IMR-90 (cell line): ENCODE measurements at regions not wholly inside any gene's neighbourhood (a gene's known extent, or its start where the extent isn't known, plus 50 kb on each side); places are given as distances from the start of the nearest gene placed in this dataset.

Source experiments
- ATAC-seq: fragments of 200-7000 bp; cut with Tn5 transposase; 2 replicates; pipeline ENCODE4 v1.9.1; 2020; ENCODE audit warnings: low read depth, mild to moderate bottlenecking, moderate library complexity
- BruUV-seq: library from RNA; stranded (reverse); fragments of 400-500 nt; replicated peaks from 2 replicates; lab custom pipeline; 2021; lab: Mats Ljungman, UMichigan
- CTCF ChIA-PET: fragments of 300-600 bp; formaldehyde crosslinking; extraction: SDS; loops from one replicate; lab custom pipeline; 2021; ENCODE audit warnings: antibody characterized with exemption; lab: Yijun Ruan, JAX
- POLR2A ChIA-PET: fragments of 300-600 bp; sonication (Branson Sonifier 250); formaldehyde crosslinking; loops from one replicate; lab custom pipeline; 2022; ENCODE audit warnings: antibody characterized with exemption; ENCODE audit not compliant: unreplicated experiment; lab: Charles Lee
- DNase-seq: peaks from one replicate; pipeline ENCODE4 v3.0.0; 2013
- H2AFZ ChIP-seq: replicated peaks from 2 replicates; pipeline ENCODE3; 2013; ENCODE audit warnings: low read length, mild to moderate bottlenecking; ENCODE audit not compliant: poor library complexity
- H2AK5ac ChIP-seq: 2 replicates; pipeline ENCODE4 v1.6.1; 2013; ENCODE audit warnings: low read depth, low read length, inconsistent platforms
- H2AK9ac ChIP-seq: replicated peaks from 2 replicates; pipeline ENCODE3; 2013; ENCODE audit warnings: mild to moderate bottlenecking, low read depth, low read length, moderate library complexity; ENCODE audit not compliant: poor library complexity
- H2BK120ac ChIP-seq: 2 replicates; pipeline ENCODE4 v1.6.1; 2013; ENCODE audit warnings: low read depth, low read length, inconsistent platforms
- H2BK15ac ChIP-seq: 3 replicates; pipeline ENCODE4 v1.6.1; 2013; ENCODE audit warnings: low read depth, low read length, inconsistent platforms
- H2BK20ac ChIP-seq: 2 replicates; pipeline ENCODE4 v1.6.1; 2013; ENCODE audit warnings: low read depth, mild to moderate bottlenecking, inconsistent platforms, low read length, moderate library complexity
- H2BK5ac ChIP-seq: 2 replicates; pipeline ENCODE4 v1.6.1; 2013; ENCODE audit warnings: mild to moderate bottlenecking, low read depth, low read length, inconsistent platforms; ENCODE audit not compliant: poor library complexity, severe bottlenecking
- H3K14ac ChIP-seq: replicated peaks from 2 replicates; pipeline ENCODE4 v1.6.1; 2013; ENCODE audit warnings: low read depth, low read length, inconsistent platforms
- H3K18ac ChIP-seq: 2 replicates; pipeline ENCODE4 v1.6.1; 2013; ENCODE audit warnings: low read depth, low read length, control low read depth
- H3K23ac ChIP-seq: 2 replicates; pipeline ENCODE4 v1.6.1; 2013; ENCODE audit warnings: low read depth, low read length, inconsistent platforms
- H3K27ac ChIP-seq: 2 replicates; pipeline ENCODE4 v1.5.1; 2013; ENCODE audit warnings: mild to moderate bottlenecking, control low read depth, low read length; ENCODE audit not compliant: insufficient read depth
- H3K27me3 ChIP-seq: 2 replicates; pipeline ENCODE4 v1.6.1; 2013; ENCODE audit warnings: low read length; ENCODE audit not compliant: control insufficient read depth, insufficient read depth
- H3K36me3 ChIP-seq: 2 replicates; pipeline ENCODE4 v1.6.1; 2013; ENCODE audit warnings: low read length, mixed read lengths; ENCODE audit not compliant: control insufficient read depth, insufficient read depth
- H3K4ac ChIP-seq: 2 replicates; pipeline ENCODE4 v1.6.1; 2013; ENCODE audit warnings: low read depth, low read length, inconsistent platforms
- H3K4me1 ChIP-seq: 2 replicates; pipeline ENCODE4 v1.6.1; 2013; ENCODE audit warnings: low read length, mixed read lengths; ENCODE audit not compliant: control insufficient read depth, insufficient read depth
- H3K4me2 ChIP-seq: 2 replicates; pipeline ENCODE4 v1.6.1; 2013; ENCODE audit warnings: low read depth, mild to moderate bottlenecking, control low read depth, low read length, moderate library complexity
- H3K4me3 ChIP-seq: 2 replicates; pipeline ENCODE4 v1.5.1; 2013; ENCODE audit warnings: low read depth, mild to moderate bottlenecking, control low read depth, low read length, moderate library complexity; ENCODE audit not compliant: insufficient read depth
- H3K56ac ChIP-seq: 2 replicates; pipeline ENCODE4 v1.6.1; 2013; ENCODE audit warnings: low read length, inconsistent platforms; ENCODE audit not compliant: insufficient read depth; ENCODE audit errors: extremely low read depth
- H3K79me1 ChIP-seq, 2 experiments: 2 replicates each; pipeline ENCODE4 v1.6.1; 2013; ENCODE audit warnings: low read length in 2 of 2, inconsistent platforms in 1 of 2, low read depth in 1 of 2
- H3K9ac ChIP-seq: 2 replicates; pipeline ENCODE4 v1.6.1; 2013; ENCODE audit warnings: low read depth, low read length, control low read depth
- H3K9me1 ChIP-seq: 2 replicates; pipeline ENCODE4 v1.6.1; 2013; ENCODE audit warnings: low read length, inconsistent platforms; ENCODE audit not compliant: insufficient read depth
- H3K9me3 ChIP-seq: 2 replicates; pipeline ENCODE4 v1.6.1; 2013; ENCODE audit warnings: low read length; ENCODE audit not compliant: control insufficient read depth, insufficient read depth
- H4K20me1 ChIP-seq: 2 replicates; pipeline ENCODE4 v1.6.1; 2013; ENCODE audit warnings: low read length, inconsistent platforms; ENCODE audit not compliant: insufficient read depth
- H4K5ac ChIP-seq: 2 replicates; pipeline ENCODE4 v1.6.1; 2013; ENCODE audit warnings: mild to moderate bottlenecking, low read depth, low read length, control low read depth
- H4K8ac ChIP-seq, 2 experiments: 2 replicates each; pipeline ENCODE4 v1.6.1; 2013; ENCODE audit warnings: low read depth in 2 of 2, low read length in 2 of 2, control low read depth in 1 of 2, inconsistent platforms in 1 of 2
- H4K91ac ChIP-seq: 2 replicates; pipeline ENCODE4 v1.6.1; 2013; ENCODE audit warnings: low read depth, low read length, inconsistent platforms; ENCODE audit not compliant: insufficient read depth
- BHLHE40 ChIP-seq: fragments of 150-350 bp; IDR thresholded peaks from 2 replicates; pipeline ENCODE4 v1.6.1; 2016; ENCODE audit warnings: mild to moderate bottlenecking, low read depth, low read length
- MAFK ChIP-seq: IDR thresholded peaks from 2 replicates; pipeline ENCODE4 v1.6.1; 2012; ENCODE audit warnings: low read depth, low read length, improper control_type of control experiment
- MXI1 ChIP-seq: IDR thresholded peaks from 2 replicates; pipeline ENCODE4 v1.6.1; 2012; ENCODE audit warnings: low read depth, mild to moderate bottlenecking, low read length, moderate library complexity, borderline replicate concordance
- SMC3 ChIP-seq: fragments of 150-350 bp; IDR thresholded peaks from 2 replicates; pipeline ENCODE4 v1.6.1; 2016; ENCODE audit warnings: low read depth, mild to moderate bottlenecking, antibody characterized with exemption, low read length, moderate library complexity
- WGBS, 2 experiments: methylation state at CpG; one replicate each; pipeline versions ENCODE4 v1.1.5 to v1.1.7; 2013; ENCODE audit warnings: missing lambda C conversion rate in 2 of 2; ENCODE audit not compliant: insufficient read length in 1 of 2; ENCODE audit errors: extremely low coverage in 2 of 2; 5-methylcytosine and 5-hydroxymethylcytosine counted together
- dilution Hi-C: fragments of 300-500 bp; cut with HindIII; formaldehyde crosslinking; loops from one replicate; pipeline ENCODE4 v1.14.3; 2018; ENCODE audit warnings: low sequenced_read_pairs; ENCODE audit not compliant: unreplicated experiment
- in situ Hi-C: fragments of 300-500 bp; cut with MboI; formaldehyde crosslinking; loops from 3 replicates; pipeline ENCODE4 v1.14.3; 2019; ENCODE audit warnings: low sequenced_read_pairs, inconsistent platforms, mixed read lengths
- intact Hi-C: fragments of 100-400 bp; cut with micrococcal nuclease; formaldehyde crosslinking; loops from 2 replicates; pipeline ENCODE4 v1.10.0; 2022

DNA sequence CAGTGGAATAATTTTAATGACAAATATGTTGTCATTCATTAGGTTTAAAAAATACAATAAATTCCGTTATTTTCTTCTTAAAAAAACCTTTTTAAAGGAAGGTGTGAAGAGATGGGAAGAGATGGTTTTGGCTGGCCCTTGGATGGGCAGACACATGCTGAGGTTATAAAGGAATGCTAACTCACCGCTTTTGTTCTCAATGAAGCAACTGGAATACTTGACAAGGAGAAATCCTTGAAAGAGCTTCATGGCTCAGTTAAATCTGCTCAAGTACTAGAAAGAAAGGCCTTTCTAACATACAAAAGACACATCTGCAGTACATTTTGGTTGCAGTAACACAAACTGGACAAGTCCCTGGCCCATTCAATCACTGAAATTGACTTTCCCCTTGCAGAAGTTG is 158.3 kb upstream of the KCNJ16 start:
- Histone ChIP-seq H3K9me3 (no peaks in the 10 kb centered on the region), H2BK15ac (no peak overlapping the region), H3K9me1 (no peaks in the 10 kb centered on the region), H3K56ac (no peak overlapping the region), H3K36me3 (no peaks in the 10 kb centered on the region), H3K4me3 (no peak overlapping the region), H2BK120ac (no peak overlapping the region), H3K27ac (no peak overlapping the region), H4K91ac (no peak overlapping the region), H2BK20ac (no peak overlapping the region; the same call in 1 of the 2 replicates), H3K27me3 (no peaks in the 10 kb centered on the region), H3K4me1 (peaks cover 2% of the 10 kb centered on the region; the same call in 1 of the 2 replicates), H3K9ac (no peak overlapping the region), H3K4me2 (no peak overlapping the region), H4K8ac (no peak overlapping the region), H2AK5ac (no peak overlapping the region), H3K79me1 (no peaks in the 10 kb centered on the region), H3K14ac (no peak overlapping the region), H3K18ac (no peak overlapping the region), H2AFZ (no peak overlapping the region), H3K4ac (no peak overlapping the region), H2AK9ac (no peak overlapping the region), H2BK5ac (no peak overlapping the region), H4K20me1 (no peaks in the 10 kb centered on the region), H4K5ac (no peak overlapping the region), H3K23ac (no peak overlapping the region)
- TF ChIP-seq MAFK (no peak), SMC3 (no peak), MXI1 (no peak), BHLHE40 (no peak)
- no peak for DNase-seq
- POLR2A ChIA-PET, result no interaction called here
- BruUV-seq, result no TSS peak
- intact Hi-C loops (no loop called here), dilution Hi-C loops (no loop called here), in situ Hi-C loops (no loop called here)
- ATAC-seq, result no peak
- CTCF ChIA-PET, result no interaction called here
- no CpG with 5 or more reads among the region's 2 CpGs for WGBS, 2 experiments
